Memory B cell (primary cell): ENCODE measurements at regions not wholly inside any gene's neighbourhood (a gene's known extent, or its start where the extent isn't known, plus 50 kb on each side); places are given as distances from the start of the nearest gene placed in this dataset.

Experiments used
- ATAC-seq: fragments of 150-1000 bp; cut with Tn5 transposase; 2 replicates; pipeline ENCODE4 v1.10.0; 2021; ENCODE audit warnings: low read depth, mild to moderate bottlenecking, moderate library complexity
- DNase-seq, 2 donors: peaks; one replicate each; pipeline ENCODE4 v3.0.0; 2022; ENCODE audit warnings: low spot score in 2 of 2
- H3K27ac Mint-ChIP-seq: one replicate; pipeline ENCODE4 v1.8.0; 2022; ENCODE audit warnings: mild to moderate bottlenecking, moderate library complexity, mixed read lengths
- H3K27me3 Mint-ChIP-seq: one replicate; pipeline ENCODE4 v1.8.0; 2022; ENCODE audit warnings: mixed read lengths
- H3K36me3 Mint-ChIP-seq: one replicate; pipeline ENCODE4 v1.8.0; 2022; ENCODE audit warnings: mild to moderate bottlenecking, mixed read lengths
- H3K4me1 Mint-ChIP-seq: one replicate; pipeline ENCODE4 v1.8.0; 2022; ENCODE audit warnings: mixed read lengths
- H3K4me3 Mint-ChIP-seq: one replicate; pipeline ENCODE4 v1.8.0; 2022; ENCODE audit warnings: mild to moderate bottlenecking, moderate library complexity, mixed read lengths
- H3K9me3 Mint-ChIP-seq: one replicate; pipeline ENCODE4 v1.8.0; 2022; ENCODE audit warnings: mixed read lengths

GRCh38 chr6:14280006-14280510 lies 162.5 kb downstream of the CD83 start:
- no peak overlapping the region for H3K4me3 Mint-ChIP-seq
- no peaks in the 10 kb centered on the region for H3K27me3 Mint-ChIP-seq
- H3K9me3 Mint-ChIP-seq = peaks cover 5% of the 10 kb centered on the region
- DNase-seq (no peak), ATAC-seq (no peak)
- H3K36me3 Mint-ChIP-seq = peaks cover 3% of the 10 kb centered on the region
- peaks cover 36% of the 10 kb centered on the region for H3K4me1 Mint-ChIP-seq
- no peak overlapping the region for H3K27ac Mint-ChIP-seq

- Mint-ChIP-seq H3K9me3 (peaks cover 5% of the 10 kb centered on the region), H3K27ac (no peak overlapping the region), H3K27me3 (no peaks in the 10 kb centered on the region), H3K36me3 (peaks cover 3% of the 10 kb centered on the region), H3K4me1 (peaks cover 28% of the 10 kb centered on the region), H3K4me3 (no peak overlapping the region)
- no peak for DNase-seq
- no peak for ATAC-seq
These were observed 163.3 kb downstream of the CD83 start for GRCh38 chr6:14280766-14281293.

GRCh38 chr6:14281811-14282660 lies 164.5 kb downstream of the CD83 start:
- DNase-seq = no peak
- peaks cover 18% of the 10 kb centered on the region for H3K4me1 Mint-ChIP-seq
- H3K27ac Mint-ChIP-seq = no peak overlapping the region
- no peak for ATAC-seq
- peaks cover 5% of the 10 kb centered on the region for H3K9me3 Mint-ChIP-seq
- H3K36me3 Mint-ChIP-seq = peaks cover 3% of the 10 kb centered on the region
- H3K4me3 Mint-ChIP-seq = no peak overlapping the region
- H3K27me3 Mint-ChIP-seq = no peaks in the 10 kb centered on the region

DNA sequence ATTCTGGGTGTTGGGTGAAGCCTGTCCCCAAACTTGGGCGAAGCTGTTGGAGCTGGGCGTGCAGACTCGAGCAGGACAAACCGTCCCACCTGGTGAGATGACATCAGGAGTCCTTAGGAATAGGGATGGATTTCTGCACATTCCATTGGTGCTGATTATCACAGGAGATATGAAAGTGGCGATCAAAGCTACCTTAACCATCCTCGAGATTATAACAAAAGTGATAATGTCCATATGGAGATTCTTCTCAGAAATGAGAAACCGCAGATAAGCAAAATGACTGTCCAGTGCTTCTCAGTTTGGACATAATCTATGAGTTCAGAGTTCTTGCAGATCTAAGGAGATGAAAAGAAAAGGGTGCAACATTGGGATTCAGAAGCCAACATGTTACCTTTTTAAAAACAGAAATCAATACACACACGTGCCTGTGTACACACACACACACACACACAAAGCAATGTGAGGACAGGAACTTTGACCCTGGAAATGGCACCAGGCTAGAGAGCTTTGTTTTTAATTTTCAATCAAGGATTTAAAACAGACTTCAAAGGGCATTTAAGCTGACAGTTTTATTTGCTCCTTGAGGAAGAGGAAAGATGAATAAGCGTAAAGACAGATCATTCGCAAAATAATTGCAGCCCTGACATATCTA lies 165.4 kb downstream of the CD83 start:
- H3K27ac Mint-ChIP-seq = no peak overlapping the region
- no peak overlapping the region for H3K4me3 Mint-ChIP-seq
- no peaks in the 10 kb centered on the region for H3K27me3 Mint-ChIP-seq
- no peak for DNase-seq
- peaks cover 4% of the 10 kb centered on the region for H3K9me3 Mint-ChIP-seq
- peaks cover 10% of the 10 kb centered on the region for H3K4me1 Mint-ChIP-seq
- H3K36me3 Mint-ChIP-seq = peaks cover 3% of the 10 kb centered on the region
- no peak for ATAC-seq

- no peak for ATAC-seq
- Mint-ChIP-seq H3K36me3 (peaks cover 3% of the 10 kb centered on the region), H3K9me3 (peaks cover 4% of the 10 kb centered on the region), H3K4me3 (no peak overlapping the region), H3K4me1 (peaks cover 7% of the 10 kb centered on the region), H3K27ac (no peak overlapping the region), H3K27me3 (no peaks in the 10 kb centered on the region)
- no peak for DNase-seq
These were observed 166.1 kb downstream of the CD83 start for GRCh38 chr6:14283600-14284235.

- peaks cover 10% of the 10 kb centered on the region for H3K4me1 Mint-ChIP-seq
- DNase-seq (no peak), ATAC-seq (no peak)
- H3K9me3 Mint-ChIP-seq = peaks cover 5% of the 10 kb centered on the region
- no peaks in the 10 kb centered on the region for H3K27me3 Mint-ChIP-seq
- H3K4me3 Mint-ChIP-seq = no peak overlapping the region
- H3K27ac Mint-ChIP-seq = no peak overlapping the region
- H3K36me3 Mint-ChIP-seq = peaks cover 3% of the 10 kb centered on the region
These were observed 167.5 kb downstream of the CD83 start for GRCh38 chr6:14284969-14285590.

DNA sequence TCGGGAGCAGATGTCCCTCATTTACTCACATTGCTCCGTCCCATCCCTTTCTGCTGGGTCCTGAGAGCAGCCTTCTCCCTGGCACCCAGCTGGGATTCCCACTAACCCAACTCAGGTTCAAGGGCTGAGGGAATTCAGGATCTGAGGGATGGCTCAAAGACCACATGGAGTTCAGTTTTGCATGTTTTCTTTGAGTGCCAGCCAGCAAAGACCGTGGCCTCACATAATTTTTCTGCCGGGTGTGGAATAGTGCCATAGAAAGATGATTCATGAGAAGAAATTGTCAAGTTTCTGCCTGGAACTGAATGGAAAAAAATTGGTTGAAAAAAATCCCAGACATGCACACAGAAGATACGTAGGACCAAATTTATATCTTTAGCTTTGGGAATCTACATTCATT lies 168.6 kb downstream of the CD83 start:
- Mint-ChIP-seq H3K36me3 (no peaks in the 10 kb centered on the region), H3K9me3 (peaks cover 2% of the 10 kb centered on the region), H3K4me1 (peaks cover 14% of the 10 kb centered on the region), H3K27ac (no peak overlapping the region), H3K27me3 (no peaks in the 10 kb centered on the region), H3K4me3 (no peak overlapping the region)
- ATAC-seq = no peak
- DNase-seq = no peak

DNA sequence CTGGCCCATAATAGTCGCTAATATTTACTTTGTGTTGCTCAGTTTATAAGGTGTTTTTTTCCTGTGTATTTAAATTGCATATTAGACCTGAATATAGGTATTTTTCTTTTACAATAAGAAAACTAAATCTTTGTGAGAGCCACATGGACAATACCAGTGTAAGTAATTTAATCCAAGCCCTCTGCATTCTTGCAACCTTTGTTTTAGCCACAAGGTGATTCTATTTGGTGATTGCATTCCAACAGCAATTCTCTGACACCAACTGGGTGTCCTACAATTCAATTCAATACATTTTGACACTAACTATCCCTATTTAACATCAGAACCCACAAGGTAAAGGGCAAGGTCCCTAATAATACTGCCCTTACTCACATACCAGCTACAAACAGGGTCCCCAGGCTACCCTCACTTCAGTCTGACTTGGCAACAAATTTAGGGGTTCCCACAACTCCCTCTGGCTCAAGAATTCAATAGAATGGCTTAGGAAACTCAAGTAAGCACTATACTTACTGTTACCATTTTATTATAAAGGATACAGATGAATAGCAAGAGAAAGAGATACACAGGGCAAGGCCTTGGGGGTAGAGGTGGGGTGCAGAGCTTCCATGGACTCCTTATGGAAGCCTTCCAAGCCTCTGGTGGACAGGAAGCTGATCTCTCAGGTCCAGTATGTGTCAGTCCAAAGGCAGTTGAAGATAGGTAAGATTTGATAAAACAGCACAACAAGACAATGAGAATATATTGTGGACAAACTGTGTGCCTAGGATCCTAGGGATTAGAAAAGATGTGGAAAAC lies 169.3 kb downstream of the CD83 start:
- no peak overlapping the region for H3K4me3 Mint-ChIP-seq
- no peaks in the 10 kb centered on the region for H3K27me3 Mint-ChIP-seq
- ATAC-seq = no peak
- H3K36me3 Mint-ChIP-seq = no peaks in the 10 kb centered on the region
- no peak overlapping the region for H3K27ac Mint-ChIP-seq
- H3K4me1 Mint-ChIP-seq = peaks cover 14% of the 10 kb centered on the region
- no peak for DNase-seq
- H3K9me3 Mint-ChIP-seq = peaks cover 2% of the 10 kb centered on the region

GRCh38 chr6:14287707-14288106 lies 170.1 kb downstream of the CD83 start:
- Mint-ChIP-seq H3K4me1 (peaks cover 14% of the 10 kb centered on the region), H3K9me3 (peaks cover 2% of the 10 kb centered on the region), H3K36me3 (no peaks in the 10 kb centered on the region), H3K27me3 (no peaks in the 10 kb centered on the region), H3K4me3 (no peak overlapping the region), H3K27ac (no peak overlapping the region)
- DNase-seq (no peak), ATAC-seq (no peak)

DNA sequence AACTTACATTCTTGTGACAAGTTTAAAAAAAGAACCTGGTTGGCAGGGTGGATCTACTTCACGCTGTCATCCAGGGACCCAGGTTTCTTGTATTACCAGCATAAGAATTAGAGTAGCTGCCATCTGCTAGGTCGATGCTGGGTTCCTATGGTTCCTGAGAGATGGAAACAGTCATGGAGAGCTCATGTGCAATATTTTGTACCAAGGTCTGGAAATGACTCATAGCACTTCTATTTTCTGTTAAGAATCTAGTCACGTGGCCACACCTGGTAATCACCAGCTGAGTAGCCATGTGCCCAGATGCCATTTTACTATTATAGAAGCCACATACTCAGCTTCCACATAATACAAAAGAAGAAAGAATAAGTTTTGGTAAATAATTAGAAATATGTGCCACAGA lies 171.3 kb downstream of the CD83 start:
- no peak overlapping the region for H3K4me3 Mint-ChIP-seq

GRCh38 chr6:14290041-14290771 lies 172.6 kb downstream of the CD83 start:
- Mint-ChIP-seq H3K4me1 (peaks cover 7% of the 10 kb centered on the region), H3K36me3 (peaks cover 5% of the 10 kb centered on the region), H3K9me3 (peaks cover 2% of the 10 kb centered on the region), H3K27ac (no peak overlapping the region), H3K27me3 (no peaks in the 10 kb centered on the region), H3K4me3 (no peak overlapping the region)
- no peak for DNase-seq
- ATAC-seq = no peak

More for the DNA sequence above, 171.3 kb downstream of the CD83 start:
- H3K27ac Mint-ChIP-seq = no peak overlapping the region
- H3K27me3 Mint-ChIP-seq = no peaks in the 10 kb centered on the region
- peaks cover 10% of the 10 kb centered on the region for H3K4me1 Mint-ChIP-seq
- peaks cover 5% of the 10 kb centered on the region for H3K36me3 Mint-ChIP-seq
- H3K9me3 Mint-ChIP-seq = peaks cover 2% of the 10 kb centered on the region
- no peak for ATAC-seq
- no peak for DNase-seq

- ATAC-seq (no peak), DNase-seq (no peak)
- peaks cover 5% of the 10 kb centered on the region for H3K36me3 Mint-ChIP-seq
- H3K4me1 Mint-ChIP-seq = peaks cover 7% of the 10 kb centered on the region
- H3K27ac Mint-ChIP-seq = no peak overlapping the region
- H3K27me3 Mint-ChIP-seq = no peaks in the 10 kb centered on the region
- H3K9me3 Mint-ChIP-seq = peaks cover 2% of the 10 kb centered on the region
- H3K4me3 Mint-ChIP-seq = no peak overlapping the region
These were observed 173.3 kb downstream of the CD83 start for GRCh38 chr6:14290772-14291330.
